BJ (cell line): ENCODE measurements at regions not wholly inside any gene's neighbourhood (a gene's known extent, or its start where the extent isn't known, plus 50 kb on each side); places are given as distances from the start of the nearest gene placed in this dataset.

Experiments used
- CTCF ChIA-PET: fragments of 350-600 bp; formaldehyde crosslinking; extraction: SDS; loops from one replicate; lab custom pipeline; 2021; ENCODE audit warnings: antibody characterized with exemption, inconsistent platforms; lab: Yijun Ruan, JAX
- POLR2A ChIA-PET: fragments of 300-600 bp; sonication (Branson Sonifier 250); formaldehyde crosslinking; extraction: SDS; loops from one replicate; lab custom pipeline; 2021; ENCODE audit warnings: antibody characterized with exemption; lab: Charles Lee
- DNase-seq: peaks from one replicate; pipeline ENCODE4 v3.0.0-alpha.2; 2011; ENCODE audit warnings: low read depth
- H3K27me3 ChIP-seq: 2 replicates; pipeline ENCODE4 v1.6.0; 2011; ENCODE audit warnings: low read length; ENCODE audit not compliant: control insufficient read depth, insufficient read depth
- H3K36me3 ChIP-seq: 2 replicates; pipeline ENCODE4 v1.5.1; 2011; ENCODE audit warnings: low read length; ENCODE audit not compliant: control insufficient read depth, insufficient read depth
- H3K4me3 ChIP-seq: 2 replicates; pipeline ENCODE4 v1.5.1; 2011; ENCODE audit warnings: low read depth, mild to moderate bottlenecking, control low read depth, low read length
- TF ChIP-seq, protein P1 (sequence below): IDR thresholded peaks from 2 replicates; pipeline ENCODE4 v1.5.1; 2011; ENCODE audit warnings: low read depth, mild to moderate bottlenecking, control low read depth, inconsistent platforms, low read length, moderate library complexity; ENCODE audit not compliant: insufficient read depth

DNA sequence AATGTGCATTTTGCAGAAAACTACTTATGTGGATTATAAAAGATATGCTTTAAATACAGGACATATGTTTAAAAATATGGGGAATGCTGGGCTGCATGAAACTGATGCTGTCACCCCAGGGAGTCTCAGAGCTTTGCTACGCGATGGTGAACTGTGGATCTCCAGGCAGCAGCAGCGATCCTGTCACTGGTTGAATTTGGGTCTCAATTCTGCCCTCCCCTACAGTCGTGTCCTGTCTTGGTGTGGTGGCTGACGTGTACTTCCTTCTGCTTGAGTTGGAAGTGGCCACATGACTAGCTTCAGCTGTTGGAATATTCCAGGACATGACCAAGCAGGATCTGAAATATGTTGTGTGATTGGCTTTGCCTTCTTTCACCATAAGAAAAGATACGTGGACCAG lies 222.9 kb upstream of the AJAP1 start:
- POLR2A ChIA-PET = no interaction called here
- TF ChIP-seq, protein P1, sequence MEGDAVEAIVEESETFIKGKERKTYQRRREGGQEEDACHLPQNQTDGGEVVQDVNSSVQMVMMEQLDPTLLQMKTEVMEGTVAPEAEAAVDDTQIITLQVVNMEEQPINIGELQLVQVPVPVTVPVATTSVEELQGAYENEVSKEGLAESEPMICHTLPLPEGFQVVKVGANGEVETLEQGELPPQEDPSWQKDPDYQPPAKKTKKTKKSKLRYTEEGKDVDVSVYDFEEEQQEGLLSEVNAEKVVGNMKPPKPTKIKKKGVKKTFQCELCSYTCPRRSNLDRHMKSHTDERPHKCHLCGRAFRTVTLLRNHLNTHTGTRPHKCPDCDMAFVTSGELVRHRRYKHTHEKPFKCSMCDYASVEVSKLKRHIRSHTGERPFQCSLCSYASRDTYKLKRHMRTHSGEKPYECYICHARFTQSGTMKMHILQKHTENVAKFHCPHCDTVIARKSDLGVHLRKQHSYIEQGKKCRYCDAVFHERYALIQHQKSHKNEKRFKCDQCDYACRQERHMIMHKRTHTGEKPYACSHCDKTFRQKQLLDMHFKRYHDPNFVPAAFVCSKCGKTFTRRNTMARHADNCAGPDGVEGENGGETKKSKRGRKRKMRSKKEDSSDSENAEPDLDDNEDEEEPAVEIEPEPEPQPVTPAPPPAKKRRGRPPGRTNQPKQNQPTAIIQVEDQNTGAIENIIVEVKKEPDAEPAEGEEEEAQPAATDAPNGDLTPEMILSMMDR = no peak

DNA sequence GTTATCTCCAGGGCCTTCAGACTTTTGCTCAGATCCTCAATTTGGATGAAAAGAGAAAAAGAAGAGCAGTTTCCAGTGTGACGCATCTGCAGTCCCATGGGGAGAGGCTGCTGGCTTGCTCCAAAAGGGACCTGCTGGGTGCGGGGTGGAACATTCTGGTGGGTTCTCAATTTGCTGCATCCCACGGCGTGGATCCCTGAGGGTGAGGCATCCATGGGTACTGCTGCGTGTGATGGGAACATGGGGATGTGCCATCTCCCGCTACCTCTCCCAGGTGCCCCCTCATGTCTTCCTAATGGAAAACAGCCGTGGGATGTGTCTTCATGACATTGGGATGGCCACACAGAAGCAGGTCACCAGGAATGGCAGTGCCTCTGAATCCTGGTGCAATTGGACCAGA lies 221.3 kb upstream of the AJAP1 start:
- DNase-seq = no peak
- ChIA-PET POLR2A (no interaction called here), CTCF (no interaction called here)
- no peaks in the 10 kb centered on the region for H3K27me3 ChIP-seq
- H3K36me3 ChIP-seq = no peaks in the 10 kb centered on the region
- no peak overlapping the region for H3K4me3 ChIP-seq
- TF ChIP-seq, protein P1 = no peak

More for the DNA sequence above, 222.9 kb upstream of the AJAP1 start:
- DNase-seq = no peak
- no peaks in the 10 kb centered on the region for H3K36me3 ChIP-seq
- no peaks in the 10 kb centered on the region for H3K27me3 ChIP-seq
- H3K4me3 ChIP-seq = no peak overlapping the region
- CTCF ChIA-PET = no interaction called here

DNA sequence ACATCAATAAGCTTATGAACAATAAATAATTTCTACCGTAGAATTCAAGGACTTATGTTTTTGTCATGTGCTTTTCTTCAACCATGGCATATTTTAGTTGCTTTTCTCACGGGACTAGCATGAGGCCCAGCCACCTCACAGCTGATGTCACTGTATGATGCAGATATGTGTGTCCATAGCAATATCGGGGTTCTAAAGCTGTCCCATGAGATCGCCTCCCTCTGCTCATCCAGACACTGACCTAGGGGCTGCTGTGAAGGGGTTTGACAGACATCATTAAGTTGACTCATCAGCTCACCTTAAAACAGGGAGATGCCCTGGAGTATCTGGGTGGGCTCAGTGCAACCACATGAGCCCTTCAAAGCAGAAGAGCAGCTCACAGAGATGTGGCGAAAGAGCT lies 210.3 kb upstream of the AJAP1 start:
- POLR2A ChIA-PET = no interaction called here
- no peak for DNase-seq
- Histone ChIP-seq H3K36me3 (no peaks in the 10 kb centered on the region), H3K4me3 (no peak overlapping the region), H3K27me3 (no peaks in the 10 kb centered on the region)
- TF ChIP-seq, protein P1 = no peak
- CTCF ChIA-PET = no interaction called here

DNA sequence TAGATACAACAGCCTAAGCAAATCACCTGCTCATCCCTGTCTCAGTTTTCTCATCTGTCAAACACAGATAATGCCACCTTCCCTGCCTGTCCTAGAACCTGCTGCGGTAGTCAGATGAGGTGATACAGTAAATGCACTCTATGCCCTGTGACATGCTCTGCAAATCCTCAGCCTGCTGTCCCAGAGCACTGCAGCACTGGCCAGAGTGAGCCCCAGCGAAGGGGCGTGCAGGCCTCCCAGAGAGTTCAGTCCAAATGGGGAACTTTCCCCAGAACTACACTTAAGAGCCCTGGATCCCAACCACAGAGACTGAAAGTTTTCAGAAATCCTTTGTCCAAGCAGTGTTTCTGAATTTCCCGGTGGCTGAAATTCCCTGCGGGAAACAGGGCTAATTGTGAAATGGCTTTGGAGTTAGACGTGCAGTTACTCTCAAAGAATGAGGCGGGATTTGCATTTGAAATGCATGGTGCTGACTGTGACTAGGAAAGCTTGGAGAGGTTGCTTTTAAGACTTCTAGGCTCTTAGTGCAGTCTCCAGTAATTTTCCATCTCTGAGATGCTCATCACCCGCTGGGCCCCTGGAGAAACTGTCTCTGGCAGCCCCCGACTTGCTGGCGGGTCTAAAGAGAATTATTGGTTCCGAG lies 206.5 kb upstream of the AJAP1 start:
- Histone ChIP-seq H3K27me3 (no peaks in the 10 kb centered on the region), H3K36me3 (no peaks in the 10 kb centered on the region), H3K4me3 (no peak overlapping the region)
- ChIA-PET CTCF (no interaction called here), POLR2A (no interaction called here)
- DNase-seq = no peak
- TF ChIP-seq, protein P1 = no peak

DNA sequence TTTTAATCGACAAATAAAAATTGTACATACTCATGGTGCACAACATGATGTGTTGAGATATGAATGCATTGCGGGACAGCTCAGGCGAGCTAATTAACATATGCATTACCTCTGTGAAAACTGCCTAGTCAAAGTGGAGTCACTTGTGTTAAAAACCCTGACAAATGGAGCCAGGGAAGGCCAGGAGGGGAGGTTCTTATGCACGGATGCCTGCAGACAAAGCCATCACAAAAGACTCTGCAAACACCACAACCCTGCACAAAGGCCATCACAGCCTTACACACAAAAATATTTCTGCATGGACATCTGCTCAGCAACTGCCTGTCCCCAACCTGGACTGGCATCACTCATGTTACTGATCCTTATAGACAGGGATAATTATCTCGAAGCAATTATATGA lies 204.4 kb upstream of the AJAP1 start:
- Histone ChIP-seq H3K27me3 (no peaks in the 10 kb centered on the region), H3K4me3 (no peak overlapping the region), H3K36me3 (no peaks in the 10 kb centered on the region)
- TF ChIP-seq, protein P1 = no peak
- CTCF ChIA-PET = no interaction called here
- no peak for DNase-seq
- POLR2A ChIA-PET = no interaction called here
